ENCODE measurements at regions not wholly inside any gene's neighbourhood (a gene's known extent, or its start where the extent isn't known, plus 50 kb on each side); places are given as distances from the start of the nearest gene placed in this dataset.

DNA sequence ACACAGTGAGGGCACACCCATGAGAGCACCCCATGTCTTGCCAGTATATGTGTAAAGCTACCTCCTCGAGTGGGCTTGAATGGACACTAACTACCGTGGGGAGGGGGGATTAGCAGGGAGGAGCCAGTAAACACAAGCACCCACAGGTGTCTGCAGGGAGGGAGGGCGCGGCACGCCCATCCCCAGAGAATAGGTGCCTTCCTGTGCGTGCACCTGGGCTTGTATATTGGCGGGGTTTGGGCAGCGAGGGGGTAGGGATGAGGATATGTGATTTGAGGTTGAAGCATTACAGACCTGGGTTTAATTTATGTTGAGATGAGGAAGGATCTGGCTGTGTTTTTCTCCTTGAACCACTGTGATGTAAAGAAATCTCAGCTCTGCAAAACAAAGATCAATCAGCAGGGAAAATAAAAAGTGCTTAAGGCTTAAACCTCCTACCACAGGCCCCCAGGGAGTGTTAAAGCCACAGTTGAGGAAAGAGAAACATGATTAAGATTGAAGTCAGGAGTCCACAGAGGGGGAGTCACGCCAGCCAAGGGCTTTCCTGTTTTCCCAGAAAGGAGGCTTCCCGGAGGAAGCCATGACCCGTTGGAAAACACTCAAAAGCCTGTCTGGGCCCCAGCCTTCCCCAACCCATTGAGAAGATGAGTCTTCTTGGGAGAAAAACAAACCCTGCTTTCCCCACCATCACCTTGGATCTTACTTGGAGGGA, 80.0 kb downstream of the CAMK2N1 start:
- TF ChIP-seq, protein P1, sequence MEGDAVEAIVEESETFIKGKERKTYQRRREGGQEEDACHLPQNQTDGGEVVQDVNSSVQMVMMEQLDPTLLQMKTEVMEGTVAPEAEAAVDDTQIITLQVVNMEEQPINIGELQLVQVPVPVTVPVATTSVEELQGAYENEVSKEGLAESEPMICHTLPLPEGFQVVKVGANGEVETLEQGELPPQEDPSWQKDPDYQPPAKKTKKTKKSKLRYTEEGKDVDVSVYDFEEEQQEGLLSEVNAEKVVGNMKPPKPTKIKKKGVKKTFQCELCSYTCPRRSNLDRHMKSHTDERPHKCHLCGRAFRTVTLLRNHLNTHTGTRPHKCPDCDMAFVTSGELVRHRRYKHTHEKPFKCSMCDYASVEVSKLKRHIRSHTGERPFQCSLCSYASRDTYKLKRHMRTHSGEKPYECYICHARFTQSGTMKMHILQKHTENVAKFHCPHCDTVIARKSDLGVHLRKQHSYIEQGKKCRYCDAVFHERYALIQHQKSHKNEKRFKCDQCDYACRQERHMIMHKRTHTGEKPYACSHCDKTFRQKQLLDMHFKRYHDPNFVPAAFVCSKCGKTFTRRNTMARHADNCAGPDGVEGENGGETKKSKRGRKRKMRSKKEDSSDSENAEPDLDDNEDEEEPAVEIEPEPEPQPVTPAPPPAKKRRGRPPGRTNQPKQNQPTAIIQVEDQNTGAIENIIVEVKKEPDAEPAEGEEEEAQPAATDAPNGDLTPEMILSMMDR (IDR thresholded peaks at IDR 0.05; ENCODE audit: insufficient read depth, low read length, poor library complexity, severe bottlenecking), result no peak
- TF ChIP-seq EZH2phosphoT487 (conservative IDR thresholded peaks at IDR 0.05; ENCODE audit: low read length), result no peak

Measured in SU-DHL-6 (cell line).